Breast epithelium (tissue), 4 donors: ENCODE measurements at regions not wholly inside any gene's neighbourhood (a gene's known extent, or its start where the extent isn't known, plus 50 kb on each side); places are given as distances from the start of the nearest gene placed in this dataset.
"Not testable (repeated sequence)": the region's sequence is repeated elsewhere in the genome, so short reads cannot be mapped to it uniquely, and the experiment has no call there.

Experiments used
- DNase-seq, 2 donors: peaks; one replicate each; pipeline ENCODE4 v3.0.0-alpha.2; 2019; ENCODE audit warnings: low spot score in 2 of 2
- H3K27ac ChIP-seq, 2 donors: fragments of 200-600 bp; sonication (generic) in 1 of 2; one replicate each; pipeline ENCODE4 v1.5.1; 2016 to 2019; ENCODE audit warnings: mild to moderate bottlenecking in 1 of 2
- H3K27me3 ChIP-seq, 2 donors: fragments of 200-600 bp; sonication (generic) in 1 of 2; one replicate each; pipeline versions ENCODE4 v1.5.1 to v1.6.0; 2017 to 2019; ENCODE audit warnings: control low read depth in 1 of 2, mild to moderate bottlenecking in 1 of 2
- H3K36me3 ChIP-seq: fragments of 200-600 bp; one replicate; pipeline ENCODE4 v1.5.1; 2019
- H3K4me1 ChIP-seq, 2 donors: fragments of 200-600 bp; sonication (generic); one replicate each; pipeline ENCODE4 v1.5.1; 2016 to 2019; ENCODE audit warnings: control low read depth in 1 of 2
- H3K4me3 ChIP-seq, 3 donors: fragments of 200-600 bp; sonication (generic); 1 replicate in 2 of 3; 2 replicates in 1 of 3; pipeline ENCODE4 v1.5.1; 2016 to 2019; ENCODE audit warnings: mild to moderate bottlenecking in 3 of 3, moderate library complexity in 2 of 3
- H3K9me3 ChIP-seq, 2 donors: fragments of 200-600 bp; sonication (generic) in 1 of 2; one replicate each; pipeline ENCODE4 v1.5.1; 2016 to 2019; ENCODE audit warnings: control low read depth in 1 of 2
- POLR2A ChIP-seq: fragments of 450-650 bp; IDR thresholded peaks from one replicate; pipeline ENCODE4 v1.6.1; 2016; ENCODE audit warnings: antibody characterized with exemption, mild to moderate bottlenecking, moderate library complexity
- POLR2AphosphoS5 ChIP-seq, 3 donors: sonication (generic); formaldehyde crosslinking; IDR thresholded peaks; one replicate each; pipeline ENCODE4 v1.6.1; 2017; ENCODE audit warnings: antibody characterized with exemption in 3 of 3
- intact Hi-C: fragments of 100-400 bp; cut with DNase I; formaldehyde crosslinking; loops from one replicate; pipeline ENCODE4 v1.15.1; 2023; ENCODE audit warnings: low total_unique reads
- TF ChIP-seq, protein P1 (sequence below), 3 donors: fragments of 450-650 bp; IDR thresholded peaks; one replicate each; pipeline ENCODE4 v1.5.1; 2016 to 2017; ENCODE audit warnings: antibody characterized with exemption in 3 of 3, mild to moderate bottlenecking in 3 of 3, moderate library complexity in 3 of 3

DNA sequence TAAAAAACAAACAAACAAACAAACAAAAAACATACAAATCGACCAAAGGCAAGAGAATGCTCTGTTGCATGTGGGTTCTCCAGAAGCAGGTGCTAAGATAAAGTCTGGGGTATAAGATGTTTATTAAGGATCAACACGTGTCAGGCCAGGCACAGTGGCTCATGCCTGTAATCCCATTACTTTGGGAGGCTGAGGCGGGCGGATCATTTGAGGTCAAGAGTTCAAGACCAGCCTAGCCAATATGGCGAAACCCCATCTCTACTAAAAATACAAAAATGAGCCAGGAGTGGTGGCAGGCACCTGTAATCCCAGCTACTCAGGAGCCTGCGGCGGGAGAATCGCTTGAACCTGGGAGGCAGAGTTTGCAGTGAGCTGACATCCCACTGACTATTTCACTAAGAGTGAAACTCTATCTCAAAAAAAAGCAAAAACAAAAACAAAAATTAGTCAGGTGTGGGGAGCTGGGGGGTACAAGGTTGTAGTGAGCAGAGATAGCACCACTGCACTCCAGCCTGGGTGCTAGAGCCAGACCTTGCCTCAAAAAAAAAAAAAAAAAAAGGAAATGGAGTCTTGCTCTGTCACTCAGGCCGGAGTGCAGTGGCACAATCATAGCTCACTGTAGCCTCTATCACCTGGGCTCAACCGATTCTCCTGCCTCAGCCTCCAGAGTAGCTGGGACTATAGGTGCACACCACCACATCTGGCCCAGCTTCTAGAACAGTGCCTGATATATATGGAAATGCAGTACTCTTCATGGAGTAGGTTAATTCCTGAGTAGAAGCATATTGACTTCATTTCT, 86.8 kb upstream of the JARID2 start:
- intact Hi-C loops: no loop called here
- Histone ChIP-seq H3K27ac (no peak overlapping the region), H3K27me3 (no peaks in the 10 kb centered on the region), H3K4me3 (no peak overlapping the region), H3K4me1 (no peaks in the 10 kb centered on the region), H3K9me3 (no peaks in the 10 kb centered on the region), H3K36me3 (no peaks in the 10 kb centered on the region)
- TF ChIP-seq POLR2A (no peak), POLR2AphosphoS5 (IDR thresholded peaks at IDR 0.05) (no peak)
- TF ChIP-seq, protein P1, sequence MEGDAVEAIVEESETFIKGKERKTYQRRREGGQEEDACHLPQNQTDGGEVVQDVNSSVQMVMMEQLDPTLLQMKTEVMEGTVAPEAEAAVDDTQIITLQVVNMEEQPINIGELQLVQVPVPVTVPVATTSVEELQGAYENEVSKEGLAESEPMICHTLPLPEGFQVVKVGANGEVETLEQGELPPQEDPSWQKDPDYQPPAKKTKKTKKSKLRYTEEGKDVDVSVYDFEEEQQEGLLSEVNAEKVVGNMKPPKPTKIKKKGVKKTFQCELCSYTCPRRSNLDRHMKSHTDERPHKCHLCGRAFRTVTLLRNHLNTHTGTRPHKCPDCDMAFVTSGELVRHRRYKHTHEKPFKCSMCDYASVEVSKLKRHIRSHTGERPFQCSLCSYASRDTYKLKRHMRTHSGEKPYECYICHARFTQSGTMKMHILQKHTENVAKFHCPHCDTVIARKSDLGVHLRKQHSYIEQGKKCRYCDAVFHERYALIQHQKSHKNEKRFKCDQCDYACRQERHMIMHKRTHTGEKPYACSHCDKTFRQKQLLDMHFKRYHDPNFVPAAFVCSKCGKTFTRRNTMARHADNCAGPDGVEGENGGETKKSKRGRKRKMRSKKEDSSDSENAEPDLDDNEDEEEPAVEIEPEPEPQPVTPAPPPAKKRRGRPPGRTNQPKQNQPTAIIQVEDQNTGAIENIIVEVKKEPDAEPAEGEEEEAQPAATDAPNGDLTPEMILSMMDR (IDR thresholded peaks at IDR 0.05): no peak
- DNase-seq: no peak

DNA sequence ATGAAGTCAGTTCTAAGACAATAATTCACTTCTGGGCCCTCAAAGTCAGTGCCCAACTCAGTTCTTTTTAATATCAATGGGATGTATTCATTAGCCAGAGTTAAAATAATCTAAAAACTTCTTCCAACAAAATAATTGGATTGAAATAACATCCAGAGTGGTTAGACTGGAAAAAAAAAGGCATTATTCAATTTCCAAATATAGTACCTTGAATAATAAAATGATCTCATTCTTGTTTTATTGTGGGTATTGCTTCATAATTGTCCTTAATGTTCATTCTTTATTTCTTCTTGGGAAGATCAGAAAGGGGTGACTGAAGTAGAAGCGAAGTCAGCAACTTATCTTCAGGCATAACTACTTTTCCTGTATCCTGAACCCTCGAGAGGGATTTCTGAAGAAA, 85.1 kb upstream of the JARID2 start:
- TF ChIP-seq POLR2A: no peak
- no peak for TF ChIP-seq POLR2AphosphoS5 (IDR thresholded peaks at IDR 0.05)
- TF ChIP-seq, protein P1 (IDR thresholded peaks at IDR 0.05): no peak
- no peak for DNase-seq
- H3K27ac ChIP-seq: no peak overlapping the region
- no peaks in the 10 kb centered on the region for H3K9me3 ChIP-seq
- no peaks in the 10 kb centered on the region for H3K36me3 ChIP-seq
- no peaks in the 10 kb centered on the region for H3K27me3 ChIP-seq
- H3K4me3 ChIP-seq: no peak overlapping the region
- no peaks in the 10 kb centered on the region for H3K4me1 ChIP-seq
- intact Hi-C loops: no loop called here

DNA sequence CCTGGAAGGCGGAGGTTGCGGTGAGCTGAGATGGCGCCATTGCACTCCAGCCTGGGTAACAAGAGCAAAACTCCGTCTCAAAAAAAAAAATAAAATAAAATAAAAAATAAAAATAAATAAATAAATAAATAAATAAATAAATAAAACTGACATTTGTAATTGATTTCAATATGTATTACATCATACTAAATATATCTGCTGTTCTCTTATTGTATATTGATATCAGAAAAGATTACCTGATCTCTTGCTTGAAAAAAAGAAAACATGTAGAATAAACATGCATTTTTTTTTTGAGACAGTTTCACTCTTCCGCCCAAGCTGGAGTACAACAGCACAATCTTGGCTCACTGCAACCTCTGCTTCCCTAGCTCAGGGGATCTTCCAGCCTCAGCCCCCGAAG, 81.0 kb upstream of the JARID2 start:
- H3K4me3 ChIP-seq, DNase-seq, H3K9me3 ChIP-seq, intact Hi-C loops, H3K36me3 ChIP-seq, H3K4me1 ChIP-seq, H3K27ac ChIP-seq, H3K27me3 ChIP-seq: not testable (repeated sequence)

DNA sequence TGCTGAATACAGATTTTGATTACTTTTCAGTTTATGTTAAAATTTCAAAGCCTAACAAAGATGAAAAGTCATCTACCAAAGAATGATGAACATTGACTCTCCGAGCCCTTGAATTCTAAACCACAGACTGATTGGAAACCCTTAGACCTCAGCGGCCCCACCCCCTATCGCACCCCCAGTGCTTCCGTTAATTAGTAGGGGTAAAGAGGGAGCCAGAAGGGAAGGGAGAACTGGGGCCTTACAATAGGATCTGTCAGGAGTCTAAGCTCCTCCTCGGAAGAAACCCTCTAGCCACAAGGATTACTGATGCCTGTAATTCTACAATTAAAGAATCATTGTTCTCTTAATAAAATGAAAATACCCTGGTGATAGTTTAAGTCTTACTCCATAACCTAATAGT, 79.7 kb upstream of the JARID2 start:
- intact Hi-C loops: no loop called here
- Histone ChIP-seq H3K27me3 (no peaks in the 10 kb centered on the region), H3K27ac (no peak overlapping the region), H3K9me3 (no peaks in the 10 kb centered on the region), H3K4me3 (no peak overlapping the region), H3K4me1 (no peaks in the 10 kb centered on the region), H3K36me3 (no peaks in the 10 kb centered on the region)
- DNase-seq: no peak
- TF ChIP-seq POLR2AphosphoS5 (IDR thresholded peaks at IDR 0.05) (no peak), POLR2A (no peak)
- TF ChIP-seq, protein P1 (IDR thresholded peaks at IDR 0.05): no peak

DNA sequence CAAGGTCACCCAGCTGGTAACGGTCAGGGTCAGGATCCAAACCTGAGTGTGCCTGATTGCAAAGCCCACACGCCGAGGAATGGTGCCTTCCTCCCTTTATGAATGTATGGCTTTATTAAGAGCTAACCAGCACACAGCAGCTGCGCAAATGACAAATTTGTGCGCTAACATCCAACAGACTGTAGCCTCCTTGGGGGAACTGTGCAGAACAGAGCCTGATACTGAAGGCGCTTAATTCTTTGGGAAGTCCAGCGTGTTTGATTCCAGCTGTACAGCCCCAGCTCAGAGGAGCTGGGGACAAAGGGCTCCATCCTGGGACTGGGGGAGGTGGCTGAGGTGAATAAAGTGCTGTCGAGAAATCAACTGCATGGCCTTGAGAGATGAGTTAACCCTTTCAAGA, 75.7 kb upstream of the JARID2 start:
- no peak for TF ChIP-seq POLR2AphosphoS5 (IDR thresholded peaks at IDR 0.05)
- TF ChIP-seq POLR2A: no peak
- TF ChIP-seq, protein P1 (IDR thresholded peaks at IDR 0.05): no peak
- H3K9me3 ChIP-seq: no peaks in the 10 kb centered on the region
- DNase-seq: no peak
- no peaks in the 10 kb centered on the region for H3K36me3 ChIP-seq
- no peak overlapping the region for H3K4me3 ChIP-seq
- no peaks in the 10 kb centered on the region for H3K27me3 ChIP-seq
- intact Hi-C loops: no loop called here
- no peaks in the 10 kb centered on the region for H3K4me1 ChIP-seq
- no peak overlapping the region for H3K27ac ChIP-seq

DNA sequence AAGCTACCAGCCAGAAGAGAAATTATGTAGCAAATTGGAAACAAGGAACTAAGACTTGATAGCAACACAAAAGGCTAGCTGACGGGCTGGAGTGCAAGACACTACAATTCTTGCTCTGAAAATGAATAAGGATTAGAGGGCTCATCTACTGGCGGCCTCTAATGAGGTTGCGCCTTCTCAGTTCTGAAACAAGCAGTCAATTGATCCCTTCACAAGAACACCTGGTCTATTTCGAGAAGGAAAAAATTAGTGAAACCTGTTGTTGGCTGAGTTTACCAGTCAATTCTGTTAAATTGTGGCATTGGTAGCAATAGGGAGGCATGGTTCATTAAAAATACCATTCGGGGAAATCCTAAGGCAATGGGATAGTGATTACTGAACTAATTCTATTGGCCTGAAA, 74.8 kb upstream of the JARID2 start:
- Histone ChIP-seq H3K27ac (no peak overlapping the region), H3K36me3 (no peaks in the 10 kb centered on the region), H3K4me1 (no peaks in the 10 kb centered on the region), H3K4me3 (no peak overlapping the region), H3K27me3 (no peaks in the 10 kb centered on the region), H3K9me3 (no peaks in the 10 kb centered on the region)
- no peak for DNase-seq
- no peak for TF ChIP-seq POLR2AphosphoS5 (IDR thresholded peaks at IDR 0.05)
- TF ChIP-seq POLR2A: no peak
- TF ChIP-seq, protein P1 (IDR thresholded peaks at IDR 0.05): no peak
- intact Hi-C loops: no loop called here
